Parathyroid adenoma (tissue), 2 donors: ENCODE measurements at regions not wholly inside any gene's neighbourhood (a gene's known extent, or its start where the extent isn't known, plus 50 kb on each side); places are given as distances from the start of the nearest gene placed in this dataset.

Experiments
- H2AFZ ChIP-seq: fragments of 300-600 bp; sonication (generic); one replicate; pipeline ENCODE4 v1.7.0; 2017; ENCODE audit warnings: antibody characterized with exemption, mild to moderate bottlenecking
- H3K27ac ChIP-seq: fragments of 300-600 bp; sonication (generic); one replicate; pipeline ENCODE4 v1.7.0; 2017
- H3K27me3 ChIP-seq: fragments of 300-600 bp; sonication (generic); one replicate; pipeline ENCODE4 v1.7.0; 2017; ENCODE audit warnings: low read length; ENCODE audit not compliant: control insufficient read depth, insufficient read depth
- H3K36me3 ChIP-seq: fragments of 300-600 bp; sonication (generic); one replicate; pipeline ENCODE4 v1.7.0; 2017; ENCODE audit warnings: low read length; ENCODE audit not compliant: control insufficient read depth, insufficient read depth
- H3K4me1 ChIP-seq: fragments of 300-600 bp; sonication (generic); one replicate; pipeline ENCODE4 v1.7.0; 2017; ENCODE audit warnings: control low read depth
- H3K4me2 ChIP-seq: fragments of 300-600 bp; sonication (generic); one replicate; pipeline ENCODE4 v1.7.0; 2017; ENCODE audit warnings: low read length
- H3K4me3 ChIP-seq: fragments of 300-600 bp; sonication (generic); one replicate; pipeline ENCODE4 v1.7.0; 2017; ENCODE audit warnings: low read depth, low read length
- H3K79me2 ChIP-seq: fragments of 300-600 bp; sonication (generic); one replicate; pipeline ENCODE4 v1.7.0; 2017; ENCODE audit warnings: control low read depth
- H3K9ac ChIP-seq: fragments of 300-600 bp; sonication (generic); one replicate; pipeline ENCODE4 v1.7.0; 2017; ENCODE audit warnings: mild to moderate bottlenecking
- H3K9me3 ChIP-seq: fragments of 300-600 bp; sonication (generic); one replicate; pipeline ENCODE4 v1.7.0; 2017; ENCODE audit warnings: low read length; ENCODE audit not compliant: control insufficient read depth
- TF ChIP-seq, protein P1 (sequence below): fragments of 300-600 bp; sonication (generic); IDR thresholded peaks from one replicate; pipeline ENCODE4 v1.7.0; 2017; ENCODE audit warnings: antibody characterized with exemption, mild to moderate bottlenecking
- donor health status: primary hyperparathyroidism.

DNA sequence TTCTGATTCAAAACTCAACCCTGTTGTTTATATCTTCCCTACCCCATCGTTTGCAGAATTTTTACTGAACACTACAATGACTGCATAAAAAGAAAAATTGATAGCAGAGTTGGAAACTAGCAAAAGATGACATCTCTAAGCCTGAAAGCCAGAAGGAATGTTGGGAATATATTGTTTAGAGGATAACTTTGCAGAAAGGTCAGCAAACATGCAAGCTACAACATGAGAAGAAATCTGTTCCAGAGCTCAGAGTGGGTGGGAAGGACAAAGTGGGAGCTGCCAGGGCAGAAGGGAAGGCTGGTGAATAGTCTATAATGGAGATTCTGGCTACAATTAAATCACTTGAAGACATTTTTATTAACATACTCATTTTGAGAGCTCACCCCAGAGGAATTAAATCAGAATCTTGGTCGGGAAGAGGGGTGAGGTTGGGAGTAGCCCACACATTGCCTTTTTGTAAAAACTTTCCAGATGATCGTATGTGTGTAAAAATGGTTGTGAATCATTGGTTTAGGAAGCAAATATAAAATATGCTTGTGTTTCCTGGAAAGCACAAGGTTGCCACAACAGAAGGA, 574.8 kb downstream of the FLRT2 start:
- Histone ChIP-seq H3K4me3 (no peak overlapping the region), H3K79me2 (no peaks in the 10 kb centered on the region), H3K4me1 (no peaks in the 10 kb centered on the region), H2AFZ (no peak overlapping the region), H3K9ac (no peak overlapping the region), H3K4me2 (no peak overlapping the region), H3K27me3 (no peaks in the 10 kb centered on the region), H3K27ac (no peak overlapping the region), H3K9me3 (no peaks in the 10 kb centered on the region), H3K36me3 (no peaks in the 10 kb centered on the region)
- TF ChIP-seq, protein P1, sequence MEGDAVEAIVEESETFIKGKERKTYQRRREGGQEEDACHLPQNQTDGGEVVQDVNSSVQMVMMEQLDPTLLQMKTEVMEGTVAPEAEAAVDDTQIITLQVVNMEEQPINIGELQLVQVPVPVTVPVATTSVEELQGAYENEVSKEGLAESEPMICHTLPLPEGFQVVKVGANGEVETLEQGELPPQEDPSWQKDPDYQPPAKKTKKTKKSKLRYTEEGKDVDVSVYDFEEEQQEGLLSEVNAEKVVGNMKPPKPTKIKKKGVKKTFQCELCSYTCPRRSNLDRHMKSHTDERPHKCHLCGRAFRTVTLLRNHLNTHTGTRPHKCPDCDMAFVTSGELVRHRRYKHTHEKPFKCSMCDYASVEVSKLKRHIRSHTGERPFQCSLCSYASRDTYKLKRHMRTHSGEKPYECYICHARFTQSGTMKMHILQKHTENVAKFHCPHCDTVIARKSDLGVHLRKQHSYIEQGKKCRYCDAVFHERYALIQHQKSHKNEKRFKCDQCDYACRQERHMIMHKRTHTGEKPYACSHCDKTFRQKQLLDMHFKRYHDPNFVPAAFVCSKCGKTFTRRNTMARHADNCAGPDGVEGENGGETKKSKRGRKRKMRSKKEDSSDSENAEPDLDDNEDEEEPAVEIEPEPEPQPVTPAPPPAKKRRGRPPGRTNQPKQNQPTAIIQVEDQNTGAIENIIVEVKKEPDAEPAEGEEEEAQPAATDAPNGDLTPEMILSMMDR: no peak

DNA sequence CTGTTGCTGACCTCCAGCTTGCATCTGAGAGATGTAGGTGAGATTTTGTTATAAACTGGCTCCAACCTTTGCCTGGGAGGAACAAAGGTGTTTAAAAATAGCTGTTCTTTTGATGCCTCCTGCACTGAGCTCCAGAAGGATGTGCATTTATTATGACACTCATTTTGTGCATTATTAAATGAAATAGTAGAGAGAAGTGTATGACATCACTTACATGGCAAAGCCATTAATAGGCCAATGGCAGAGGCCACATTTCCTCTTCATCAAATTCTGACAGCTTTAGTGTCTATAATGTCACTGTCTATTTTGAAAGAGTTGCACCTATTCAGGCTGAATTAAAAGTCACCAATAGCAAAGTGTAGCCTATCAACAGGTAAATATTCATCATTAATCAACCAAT, 564.6 kb downstream of the FLRT2 start:
- H3K9me3 ChIP-seq: no peaks in the 10 kb centered on the region
- TF ChIP-seq, protein P1: no peak
- H2AFZ ChIP-seq: no peak overlapping the region
- H3K79me2 ChIP-seq: no peaks in the 10 kb centered on the region
- H3K4me3 ChIP-seq: no peak overlapping the region
- H3K27ac ChIP-seq: no peak overlapping the region
- H3K27me3 ChIP-seq: no peaks in the 10 kb centered on the region
- H3K9ac ChIP-seq: no peak overlapping the region
- no peak overlapping the region for H3K4me2 ChIP-seq
- H3K4me1 ChIP-seq: no peaks in the 10 kb centered on the region
- H3K36me3 ChIP-seq: no peaks in the 10 kb centered on the region

DNA sequence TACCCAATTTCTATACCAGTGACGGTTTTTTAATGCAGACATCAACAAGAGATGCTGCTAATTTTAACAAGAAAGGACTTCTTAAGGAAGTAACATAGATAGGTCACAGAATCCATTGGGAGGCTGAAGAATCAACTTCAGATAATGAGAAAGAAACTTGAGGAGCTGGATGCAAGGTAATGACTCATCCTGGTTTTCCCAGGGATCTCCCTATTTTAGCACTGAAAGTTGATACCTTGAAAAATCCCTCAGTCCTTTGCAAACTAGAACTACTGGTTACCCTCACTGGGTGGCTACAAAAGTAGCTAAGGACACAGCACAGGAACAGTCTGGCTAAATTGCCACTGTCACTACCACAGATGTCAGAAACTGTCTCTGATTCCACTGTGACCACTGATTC, 561.9 kb downstream of the FLRT2 start:
- Histone ChIP-seq H2AFZ (no peak overlapping the region), H3K79me2 (no peaks in the 10 kb centered on the region), H3K4me1 (no peaks in the 10 kb centered on the region), H3K9me3 (no peaks in the 10 kb centered on the region), H3K9ac (no peak overlapping the region), H3K27me3 (no peaks in the 10 kb centered on the region), H3K27ac (no peak overlapping the region), H3K36me3 (no peaks in the 10 kb centered on the region), H3K4me2 (no peak overlapping the region), H3K4me3 (no peak overlapping the region)
- TF ChIP-seq, protein P1: no peak

DNA sequence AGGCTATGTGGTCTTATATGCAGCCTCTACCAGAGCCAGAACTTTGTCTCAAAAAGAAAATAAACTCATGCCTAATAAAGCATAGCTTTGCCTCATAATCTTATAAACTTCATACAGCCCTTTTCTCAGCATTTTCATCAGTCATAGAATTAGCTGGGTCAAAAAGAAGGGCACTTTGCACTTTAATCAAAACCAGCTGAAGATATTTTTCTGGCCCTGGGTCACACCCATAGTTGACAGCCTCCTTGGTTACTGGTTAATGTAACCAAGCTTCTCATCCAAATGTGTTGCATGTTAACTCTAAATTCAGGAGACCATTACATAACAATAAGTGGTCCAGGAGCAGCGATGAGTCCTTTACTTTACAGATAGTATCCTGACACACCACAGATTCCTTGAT, 558.2 kb downstream of the FLRT2 start:
- Histone ChIP-seq H3K79me2 (no peaks in the 10 kb centered on the region), H3K9ac (no peak overlapping the region), H2AFZ (no peak overlapping the region), H3K4me2 (no peak overlapping the region), H3K27ac (no peak overlapping the region), H3K27me3 (no peaks in the 10 kb centered on the region), H3K9me3 (no peaks in the 10 kb centered on the region), H3K36me3 (no peaks in the 10 kb centered on the region), H3K4me1 (no peaks in the 10 kb centered on the region), H3K4me3 (no peak overlapping the region)
- TF ChIP-seq, protein P1: no peak

DNA sequence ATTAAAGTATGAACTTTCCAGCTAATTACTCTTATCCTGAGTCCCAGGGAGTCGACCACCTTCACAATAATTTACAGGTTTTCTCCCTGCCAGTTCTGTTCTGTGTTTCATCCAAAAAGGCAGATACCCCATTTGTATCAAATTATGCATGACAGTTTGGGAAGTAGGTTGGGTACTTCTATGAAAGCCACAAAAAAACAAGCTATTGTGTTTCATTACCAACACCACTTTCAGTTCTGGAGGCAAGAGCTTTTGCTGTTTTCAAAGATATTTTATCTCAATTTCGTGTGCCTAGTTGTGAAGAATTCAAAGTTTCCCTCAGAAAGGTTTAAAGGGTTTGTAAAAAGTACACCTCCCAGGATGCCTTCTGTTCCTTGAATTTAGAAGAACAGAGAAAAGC, 557.4 kb downstream of the FLRT2 start:
- Histone ChIP-seq H3K36me3 (no peaks in the 10 kb centered on the region), H2AFZ (no peak overlapping the region), H3K27ac (no peak overlapping the region), H3K9me3 (no peaks in the 10 kb centered on the region), H3K79me2 (no peaks in the 10 kb centered on the region), H3K4me3 (no peak overlapping the region), H3K9ac (no peak overlapping the region), H3K27me3 (no peaks in the 10 kb centered on the region), H3K4me2 (no peak overlapping the region), H3K4me1 (no peaks in the 10 kb centered on the region)
- TF ChIP-seq, protein P1: no peak
